WTC11 (cell line): ENCODE measurements at regions not wholly inside any gene's neighbourhood (a gene's known extent, or its start where the extent isn't known, plus 50 kb on each side); places are given as distances from the start of the nearest gene placed in this dataset.

ENCODE experiments used
- ATAC-seq: fragments of 200-7000 bp; cut with Tn5 transposase; 2 replicates; pipeline ENCODE4 v1.10.0; 2021; ENCODE audit warnings: mild to moderate bottlenecking, moderate library complexity
- CTCF ChIA-PET: fragments of 300-600 bp; sonication (Branson Sonifier 250); formaldehyde crosslinking; loops from one replicate; lab custom pipeline; 2021; ENCODE audit warnings: antibody characterized with exemption; lab: Charles Lee
- POLR2A ChIA-PET: fragments of 350-600 bp; sonication (Branson Sonifier 250); formaldehyde crosslinking; loops from one replicate; lab custom pipeline; 2021; ENCODE audit warnings: antibody characterized with exemption; lab: Charles Lee
- DNase-seq: peaks from one replicate; pipeline ENCODE4 v3.0.0; 2021; ENCODE audit warnings: low spot score
- H3K27ac Mint-ChIP-seq: 2 replicates; pipeline ENCODE4 v1.8.0; 2021; ENCODE audit warnings: mixed read lengths
- H3K27me3 Mint-ChIP-seq: 2 replicates; pipeline ENCODE4 v1.8.0; 2021; ENCODE audit warnings: low read depth, mild to moderate bottlenecking, moderate library complexity, mixed read lengths
- H3K36me3 Mint-ChIP-seq: 2 replicates; pipeline ENCODE4 v1.8.0; 2021; ENCODE audit warnings: mixed read lengths
- H3K4me1 Mint-ChIP-seq: 2 replicates; pipeline ENCODE4 v1.8.0; 2022; ENCODE audit warnings: mixed read lengths
- H3K4me3 Mint-ChIP-seq: 2 replicates; pipeline ENCODE4 v1.8.0; 2021; ENCODE audit warnings: mild to moderate bottlenecking, moderate library complexity, mixed read lengths
- H3K9me3 Mint-ChIP-seq: 2 replicates; pipeline ENCODE4 v1.8.0; 2021; ENCODE audit warnings: mixed read lengths
- E2F1 ChIP-seq: sonication (generic); formaldehyde crosslinking; IDR thresholded peaks from 2 replicates; pipeline ENCODE4 v1.8.0; 2022; ENCODE audit warnings: mild to moderate bottlenecking, missing genetic modification reagents
- ESRRA ChIP-seq: sonication (generic); formaldehyde crosslinking; IDR thresholded peaks from 2 replicates; pipeline ENCODE4 v1.8.1; 2022; ENCODE audit warnings: mild to moderate bottlenecking, missing genetic modification reagents, borderline replicate concordance
- FOXJ3 ChIP-seq: sonication (generic); formaldehyde crosslinking; IDR thresholded peaks from 2 replicates; pipeline ENCODE4 v1.9.0; 2021; ENCODE audit warnings: missing genetic modification reagents, mild to moderate bottlenecking, borderline replicate concordance
- GABPB1 ChIP-seq: sonication (generic); formaldehyde crosslinking; IDR thresholded peaks from 2 replicates; pipeline ENCODE4 v1.8.1; 2023; ENCODE audit warnings: mild to moderate bottlenecking, missing genetic modification reagents
- HMGA2 ChIP-seq: fragments of 250-450 bp; sonication (Bioruptor Pico); IDR thresholded peaks from 2 replicates; pipeline ENCODE4 v1.4.0; 2021; ENCODE audit warnings: mild to moderate bottlenecking, moderate library complexity
- JAZF1 ChIP-seq: fragments of 250-450 bp; sonication (Bioruptor Pico); IDR thresholded peaks from 2 replicates; pipeline ENCODE4 v1.9.0; 2021; ENCODE audit warnings: moderate library complexity, mild to moderate bottlenecking, inconsistent platforms
- MXD4 ChIP-seq: fragments of 250-450 bp; sonication (Bioruptor Pico); IDR thresholded peaks from 2 replicates; pipeline ENCODE4 v1.8.0; 2021; ENCODE audit warnings: mild to moderate bottlenecking, moderate library complexity, borderline replicate concordance
- NR1H2 ChIP-seq: sonication (generic); formaldehyde crosslinking; IDR thresholded peaks from 2 replicates; pipeline ENCODE4 v1.9.0; 2021; ENCODE audit warnings: mild to moderate bottlenecking, moderate library complexity, missing genetic modification reagents
- SMAD4 ChIP-seq: sonication (generic); formaldehyde crosslinking; IDR thresholded peaks from 2 replicates; pipeline ENCODE4 v1.8.0; 2022; ENCODE audit warnings: mild to moderate bottlenecking, missing genetic modification reagents
- TCF7 ChIP-seq: sonication (generic); formaldehyde crosslinking; IDR thresholded peaks from 2 replicates; pipeline ENCODE4 v1.8.0; 2022; ENCODE audit warnings: mild to moderate bottlenecking, low read depth, missing genetic modification reagents, moderate library complexity
- ZNF138 ChIP-seq: sonication (generic); formaldehyde crosslinking; conservative IDR thresholded peaks from 2 replicates; pipeline ENCODE4 v1.8.1; 2022; ENCODE audit warnings: mild to moderate bottlenecking, moderate library complexity, missing genetic modification reagents
- ZNF317 ChIP-seq: sonication (generic); formaldehyde crosslinking; IDR thresholded peaks from 2 replicates; pipeline ENCODE4 v1.8.1; 2023; ENCODE audit warnings: low read depth, mild to moderate bottlenecking, moderate library complexity, missing genetic modification reagents, borderline replicate concordance
- ZNF416 ChIP-seq: fragments of 250-450 bp; sonication (Bioruptor Pico); IDR thresholded peaks from 2 replicates; pipeline ENCODE4 v1.9.0; 2021; ENCODE audit warnings: mild to moderate bottlenecking, inconsistent platforms
- ZNF425 ChIP-seq: fragments of 250-450 bp; sonication (Bioruptor Pico); conservative IDR thresholded peaks from 2 replicates; pipeline ENCODE4 v1.9.0; 2021; ENCODE audit warnings: mild to moderate bottlenecking
- TF ChIP-seq, protein P1 (sequence below): sonication (generic); formaldehyde crosslinking; IDR thresholded peaks from 2 replicates; pipeline ENCODE4 v1.8.1; 2023; ENCODE audit warnings: mild to moderate bottlenecking, missing genetic modification reagents, borderline replicate concordance
- TF ChIP-seq, protein P2 (sequence below): sonication (generic); formaldehyde crosslinking; IDR thresholded peaks from 2 replicates; pipeline ENCODE4 v1.8.0; 2022; ENCODE audit warnings: mild to moderate bottlenecking, missing genetic modification reagents
- TF ChIP-seq, protein P3 (sequence below): fragments of 250-450 bp; sonication (Bioruptor Pico); IDR thresholded peaks from 2 replicates; pipeline ENCODE4 v1.9.0; 2021; ENCODE audit warnings: moderate library complexity, mild to moderate bottlenecking, inconsistent platforms, borderline replicate concordance
- TF ChIP-seq, protein P4 (sequence below): sonication (generic); formaldehyde crosslinking; IDR thresholded peaks from 2 replicates; pipeline ENCODE4 v1.8.0; 2023; ENCODE audit warnings: missing genetic modification reagents
- TF ChIP-seq, protein P5 (sequence below): sonication (generic); formaldehyde crosslinking; conservative IDR thresholded peaks from 2 replicates; pipeline ENCODE4 v1.8.1; 2023; ENCODE audit warnings: mild to moderate bottlenecking, low read depth, missing genetic modification reagents, moderate library complexity

- peaks cover 88% of the 10 kb centered on the region for H3K9me3 Mint-ChIP-seq
- no peaks in the 10 kb centered on the region for H3K4me1 Mint-ChIP-seq
- H3K36me3 Mint-ChIP-seq, result peaks cover 76% of the 10 kb centered on the region
- no peak for DNase-seq
- ATAC-seq, result no peak
- TF ChIP-seq ESRRA (no peak), HMGA2 (CRISPR knock-in tag) (no peak), ZNF425 (no peak), FOXJ3 (no peak), TCF7 (CRISPR knock-in tag) (no peak), SMAD4 (no peak), ZNF416 (CRISPR knock-in tag) (no peak), MXD4 (CRISPR knock-in tag) (no peak), NR1H2 (CRISPR knock-in tag) (no peak), ZNF317 (CRISPR knock-in tag) (no peak), GABPB1 (CRISPR knock-in tag) (no peak), JAZF1 (no peak), ZNF138 (CRISPR knock-in tag) (no peak), E2F1 (no peak)
- TF ChIP-seq, protein P1, sequence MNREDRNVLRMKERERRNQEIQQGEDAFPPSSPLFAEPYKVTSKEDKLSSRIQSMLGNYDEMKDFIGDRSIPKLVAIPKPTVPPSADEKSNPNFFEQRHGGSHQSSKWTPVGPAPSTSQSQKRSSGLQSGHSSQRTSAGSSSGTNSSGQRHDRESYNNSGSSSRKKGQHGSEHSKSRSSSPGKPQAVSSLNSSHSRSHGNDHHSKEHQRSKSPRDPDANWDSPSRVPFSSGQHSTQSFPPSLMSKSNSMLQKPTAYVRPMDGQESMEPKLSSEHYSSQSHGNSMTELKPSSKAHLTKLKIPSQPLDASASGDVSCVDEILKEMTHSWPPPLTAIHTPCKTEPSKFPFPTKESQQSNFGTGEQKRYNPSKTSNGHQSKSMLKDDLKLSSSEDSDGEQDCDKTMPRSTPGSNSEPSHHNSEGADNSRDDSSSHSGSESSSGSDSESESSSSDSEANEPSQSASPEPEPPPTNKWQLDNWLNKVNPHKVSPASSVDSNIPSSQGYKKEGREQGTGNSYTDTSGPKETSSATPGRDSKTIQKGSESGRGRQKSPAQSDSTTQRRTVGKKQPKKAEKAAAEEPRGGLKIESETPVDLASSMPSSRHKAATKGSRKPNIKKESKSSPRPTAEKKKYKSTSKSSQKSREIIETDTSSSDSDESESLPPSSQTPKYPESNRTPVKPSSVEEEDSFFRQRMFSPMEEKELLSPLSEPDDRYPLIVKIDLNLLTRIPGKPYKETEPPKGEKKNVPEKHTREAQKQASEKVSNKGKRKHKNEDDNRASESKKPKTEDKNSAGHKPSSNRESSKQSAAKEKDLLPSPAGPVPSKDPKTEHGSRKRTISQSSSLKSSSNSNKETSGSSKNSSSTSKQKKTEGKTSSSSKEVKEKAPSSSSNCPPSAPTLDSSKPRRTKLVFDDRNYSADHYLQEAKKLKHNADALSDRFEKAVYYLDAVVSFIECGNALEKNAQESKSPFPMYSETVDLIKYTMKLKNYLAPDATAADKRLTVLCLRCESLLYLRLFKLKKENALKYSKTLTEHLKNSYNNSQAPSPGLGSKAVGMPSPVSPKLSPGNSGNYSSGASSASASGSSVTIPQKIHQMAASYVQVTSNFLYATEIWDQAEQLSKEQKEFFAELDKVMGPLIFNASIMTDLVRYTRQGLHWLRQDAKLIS (CRISPR knock-in tag), result no peak
- TF ChIP-seq, protein P2, sequence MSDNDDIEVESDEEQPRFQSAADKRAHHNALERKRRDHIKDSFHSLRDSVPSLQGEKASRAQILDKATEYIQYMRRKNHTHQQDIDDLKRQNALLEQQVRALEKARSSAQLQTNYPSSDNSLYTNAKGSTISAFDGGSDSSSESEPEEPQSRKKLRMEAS (CRISPR knock-in tag), result no peak
- TF ChIP-seq, protein P3, sequence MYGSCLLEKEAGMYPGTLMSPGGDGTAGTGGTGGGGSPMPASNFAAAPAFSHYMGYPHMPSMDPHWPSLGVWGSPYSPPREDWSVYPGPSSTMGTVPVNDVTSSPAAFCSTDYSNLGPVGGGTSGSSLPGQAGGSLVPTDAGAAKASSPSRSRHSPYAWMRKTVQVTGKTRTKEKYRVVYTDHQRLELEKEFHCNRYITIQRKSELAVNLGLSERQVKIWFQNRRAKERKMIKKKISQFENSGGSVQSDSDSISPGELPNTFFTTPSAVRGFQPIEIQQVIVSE (CRISPR knock-in tag), result no peak
- TF ChIP-seq, protein P4, sequence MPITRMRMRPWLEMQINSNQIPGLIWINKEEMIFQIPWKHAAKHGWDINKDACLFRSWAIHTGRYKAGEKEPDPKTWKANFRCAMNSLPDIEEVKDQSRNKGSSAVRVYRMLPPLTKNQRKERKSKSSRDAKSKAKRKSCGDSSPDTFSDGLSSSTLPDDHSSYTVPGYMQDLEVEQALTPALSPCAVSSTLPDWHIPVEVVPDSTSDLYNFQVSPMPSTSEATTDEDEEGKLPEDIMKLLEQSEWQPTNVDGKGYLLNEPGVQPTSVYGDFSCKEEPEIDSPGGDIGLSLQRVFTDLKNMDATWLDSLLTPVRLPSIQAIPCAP (CRISPR knock-in tag), result no peak
- TF ChIP-seq, protein P5, sequence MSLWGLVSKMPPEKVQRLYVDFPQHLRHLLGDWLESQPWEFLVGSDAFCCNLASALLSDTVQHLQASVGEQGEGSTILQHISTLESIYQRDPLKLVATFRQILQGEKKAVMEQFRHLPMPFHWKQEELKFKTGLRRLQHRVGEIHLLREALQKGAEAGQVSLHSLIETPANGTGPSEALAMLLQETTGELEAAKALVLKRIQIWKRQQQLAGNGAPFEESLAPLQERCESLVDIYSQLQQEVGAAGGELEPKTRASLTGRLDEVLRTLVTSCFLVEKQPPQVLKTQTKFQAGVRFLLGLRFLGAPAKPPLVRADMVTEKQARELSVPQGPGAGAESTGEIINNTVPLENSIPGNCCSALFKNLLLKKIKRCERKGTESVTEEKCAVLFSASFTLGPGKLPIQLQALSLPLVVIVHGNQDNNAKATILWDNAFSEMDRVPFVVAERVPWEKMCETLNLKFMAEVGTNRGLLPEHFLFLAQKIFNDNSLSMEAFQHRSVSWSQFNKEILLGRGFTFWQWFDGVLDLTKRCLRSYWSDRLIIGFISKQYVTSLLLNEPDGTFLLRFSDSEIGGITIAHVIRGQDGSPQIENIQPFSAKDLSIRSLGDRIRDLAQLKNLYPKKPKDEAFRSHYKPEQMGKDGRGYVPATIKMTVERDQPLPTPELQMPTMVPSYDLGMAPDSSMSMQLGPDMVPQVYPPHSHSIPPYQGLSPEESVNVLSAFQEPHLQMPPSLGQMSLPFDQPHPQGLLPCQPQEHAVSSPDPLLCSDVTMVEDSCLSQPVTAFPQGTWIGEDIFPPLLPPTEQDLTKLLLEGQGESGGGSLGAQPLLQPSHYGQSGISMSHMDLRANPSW (CRISPR knock-in tag), result no peak
- H3K4me3 Mint-ChIP-seq, result no peak overlapping the region
- ChIA-PET POLR2A (no interaction called here), CTCF (no interaction called here)
- peaks cover 10% of the 10 kb centered on the region for H3K27me3 Mint-ChIP-seq
- no peak overlapping the region for H3K27ac Mint-ChIP-seq
Observed at GRCh38 chr20:54707801-54708200, 232.4 kb downstream of the DOK5 start.
